NT2/D1 (cell line): ENCODE measurements at regions not wholly inside any gene's neighbourhood (a gene's known extent, or its start where the extent isn't known, plus 50 kb on each side); places are given as distances from the start of the nearest gene placed in this dataset.

ENCODE experiments used
- DNase-seq: peaks from one replicate; pipeline ENCODE4 v3.0.0-alpha.2; 2011; ENCODE audit warnings: low read depth, low spot score
- H3K27me3 ChIP-seq: 2 replicates; pipeline ENCODE4 v1.6.0; 2011; ENCODE audit warnings: mild to moderate bottlenecking; ENCODE audit not compliant: insufficient read length, insufficient read depth
- H3K36me3 ChIP-seq: 2 replicates; pipeline ENCODE4 v1.6.1; 2011; ENCODE audit warnings: mild to moderate bottlenecking, low read length, mixed read lengths; ENCODE audit not compliant: insufficient read depth, insufficient read length
- H3K4me1 ChIP-seq: 2 replicates; pipeline ENCODE4 v1.5.1; 2011; ENCODE audit not compliant: insufficient read depth, insufficient read length
- H3K4me3 ChIP-seq: 2 replicates; pipeline ENCODE4 v1.5.1; 2011; ENCODE audit warnings: low read depth; ENCODE audit not compliant: insufficient read length
- H3K9ac ChIP-seq: 2 replicates; pipeline ENCODE4 v1.6.0; 2011; ENCODE audit warnings: low read depth; ENCODE audit not compliant: insufficient read length
- H3K9me3 ChIP-seq: 2 replicates; pipeline ENCODE4 v1.5.1; 2011; ENCODE audit warnings: mild to moderate bottlenecking, low read length; ENCODE audit not compliant: insufficient read depth
- SUZ12 ChIP-seq: IDR thresholded peaks from 2 replicates; pipeline ENCODE4 v1.6.1; 2011; ENCODE audit not compliant: insufficient read length, insufficient read depth; ENCODE audit errors: extremely low read depth
- YY1 ChIP-seq: IDR thresholded peaks from 2 replicates; pipeline ENCODE4 v1.6.1; 2011; ENCODE audit not compliant: insufficient read length, insufficient read depth
- ZNF274 ChIP-seq: IDR thresholded peaks from 2 replicates; pipeline ENCODE4 v1.6.1; 2011; ENCODE audit warnings: mild to moderate bottlenecking, low read depth, low read length

GRCh38 chr18:68466672-68467071, 248.2 kb downstream of the TMX3 start:
- Histone ChIP-seq H3K4me1 (no peaks in the 10 kb centered on the region), H3K36me3 (no peaks in the 10 kb centered on the region), H3K9me3 (no peaks in the 10 kb centered on the region), H3K27me3 (no peaks in the 10 kb centered on the region), H3K9ac (no peak overlapping the region), H3K4me3 (no peak overlapping the region)
- TF ChIP-seq SUZ12 (no peak), YY1 (no peak), ZNF274 (no peak)
- DNase-seq: no peak

DNA sequence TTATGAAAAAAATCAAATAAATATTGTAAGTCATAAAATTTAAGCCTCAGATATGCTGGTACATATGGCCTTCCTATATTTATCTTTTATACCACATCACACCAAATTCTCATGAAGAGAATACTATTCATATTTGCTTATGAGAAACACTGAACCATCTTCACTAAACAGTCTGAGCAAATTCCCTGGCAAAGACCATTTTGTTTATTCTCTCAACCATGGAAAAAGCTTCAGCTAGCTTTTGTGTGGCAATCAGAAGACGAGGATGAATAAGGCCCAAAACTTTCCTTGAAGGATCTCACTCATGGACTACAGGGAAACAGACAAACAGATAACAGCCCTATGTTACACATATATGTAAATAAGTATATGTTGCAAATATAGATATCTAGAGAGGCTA, 252.1 kb downstream of the TMX3 start:
- no peak for DNase-seq
- H3K4me1 ChIP-seq: no peaks in the 10 kb centered on the region
- H3K9me3 ChIP-seq: no peaks in the 10 kb centered on the region
- no peak overlapping the region for H3K4me3 ChIP-seq
- H3K27me3 ChIP-seq: no peaks in the 10 kb centered on the region
- TF ChIP-seq YY1: no peak
- no peak for TF ChIP-seq SUZ12
- TF ChIP-seq ZNF274: no peak
- H3K36me3 ChIP-seq: no peaks in the 10 kb centered on the region
- H3K9ac ChIP-seq: no peak overlapping the region

DNA sequence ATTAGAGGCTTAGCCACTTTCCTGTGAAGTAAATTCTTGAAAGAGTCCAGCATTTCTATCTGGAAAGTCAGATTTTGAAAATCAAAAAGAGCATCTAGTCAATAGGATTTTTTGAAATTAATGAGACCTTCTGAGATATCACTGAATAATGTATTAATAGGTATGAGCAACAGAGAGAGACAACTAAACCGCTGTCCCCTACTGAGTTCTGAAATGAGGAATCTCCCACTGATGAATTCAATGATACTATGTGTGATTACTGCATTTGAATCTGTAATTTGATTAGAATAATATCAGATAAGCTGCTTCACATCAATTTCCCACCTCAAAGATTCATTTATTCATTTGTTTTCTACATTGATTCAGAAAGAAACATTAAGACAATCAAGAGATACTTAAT, 252.8 kb downstream of the TMX3 start:
- no peaks in the 10 kb centered on the region for H3K9me3 ChIP-seq
- H3K9ac ChIP-seq: no peak overlapping the region
- no peak overlapping the region for H3K4me3 ChIP-seq
- no peaks in the 10 kb centered on the region for H3K4me1 ChIP-seq
- TF ChIP-seq YY1: no peak
- TF ChIP-seq SUZ12: no peak
- no peak for TF ChIP-seq ZNF274
- DNase-seq: no peak
- no peaks in the 10 kb centered on the region for H3K36me3 ChIP-seq
- H3K27me3 ChIP-seq: no peaks in the 10 kb centered on the region

DNA sequence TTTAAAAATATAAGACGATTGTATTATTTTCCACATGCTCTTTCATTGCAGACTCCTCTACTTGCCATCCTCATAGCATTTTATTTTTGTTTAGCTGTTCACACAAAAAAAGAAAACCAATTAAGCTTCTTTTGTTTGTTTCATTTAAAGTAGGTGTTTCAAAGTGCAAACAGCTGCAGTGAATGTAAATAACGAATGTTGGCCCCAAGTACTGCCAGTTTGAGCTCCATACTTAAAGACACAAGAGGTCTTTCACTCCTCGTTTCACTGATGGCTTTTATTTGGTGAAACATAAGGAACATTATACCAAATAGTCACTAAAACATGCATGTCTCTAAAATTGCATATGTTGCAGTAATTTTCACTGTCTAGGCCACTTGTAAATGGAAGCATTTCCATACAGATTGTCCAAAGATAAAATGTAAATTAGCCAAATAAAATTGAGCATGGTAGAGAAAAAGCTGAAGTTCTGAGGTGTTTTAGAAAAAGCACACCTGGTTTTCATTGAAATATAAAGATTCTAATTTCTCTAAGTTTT, 253.4 kb downstream of the TMX3 start:
- Histone ChIP-seq H3K4me1 (no peaks in the 10 kb centered on the region), H3K9ac (no peak overlapping the region), H3K9me3 (no peaks in the 10 kb centered on the region), H3K36me3 (no peaks in the 10 kb centered on the region), H3K27me3 (no peaks in the 10 kb centered on the region), H3K4me3 (no peak overlapping the region)
- no peak for DNase-seq
- TF ChIP-seq ZNF274: no peak
- TF ChIP-seq YY1: no peak
- no peak for TF ChIP-seq SUZ12

DNA sequence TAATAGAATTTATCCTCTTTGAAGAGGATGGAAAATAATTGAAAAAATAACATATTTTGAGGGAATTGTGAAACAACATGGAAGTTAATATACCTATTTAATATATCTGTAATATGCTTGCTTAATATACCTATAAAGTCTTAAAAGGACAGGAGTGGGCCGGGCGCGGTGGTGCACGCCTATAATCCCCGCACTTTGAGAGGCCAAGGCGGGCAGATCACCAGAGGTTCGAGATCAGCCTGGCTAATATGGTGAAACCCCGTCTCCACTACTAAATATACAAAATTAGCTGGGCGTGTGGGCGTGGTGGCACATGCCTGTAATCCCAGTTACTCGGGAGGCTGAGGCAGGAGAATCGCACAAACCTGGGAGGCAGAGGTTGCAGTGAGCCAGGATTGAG, 254.9 kb downstream of the TMX3 start:
- Histone ChIP-seq H3K9me3 (no peaks in the 10 kb centered on the region), H3K9ac (no peak overlapping the region), H3K36me3 (no peaks in the 10 kb centered on the region), H3K4me3 (no peak overlapping the region), H3K4me1 (no peaks in the 10 kb centered on the region), H3K27me3 (no peaks in the 10 kb centered on the region)
- no peak for DNase-seq
- TF ChIP-seq SUZ12: no peak
- no peak for TF ChIP-seq YY1
- TF ChIP-seq ZNF274: no peak

GRCh38 chr18:68456985-68457384, 257.9 kb downstream of the TMX3 start:
- no peak for TF ChIP-seq ZNF274
- no peak for TF ChIP-seq SUZ12
- no peak for TF ChIP-seq YY1
- Histone ChIP-seq H3K36me3 (no peaks in the 10 kb centered on the region), H3K4me3 (no peak overlapping the region), H3K27me3 (no peaks in the 10 kb centered on the region), H3K4me1 (no peaks in the 10 kb centered on the region), H3K9me3 (no peaks in the 10 kb centered on the region), H3K9ac (no peak overlapping the region)
- DNase-seq: no peak

GRCh38 chr18:68455229-68455603, 259.7 kb downstream of the TMX3 start:
- no peaks in the 10 kb centered on the region for H3K27me3 ChIP-seq
- no peak overlapping the region for H3K9ac ChIP-seq
- H3K4me3 ChIP-seq: no peak overlapping the region

More at GRCh38 chr18:68455229-68455603, 259.7 kb downstream of the TMX3 start:
- DNase-seq: no peak
- H3K4me1 ChIP-seq: no peaks in the 10 kb centered on the region
- TF ChIP-seq SUZ12: no peak
- H3K36me3 ChIP-seq: no peaks in the 10 kb centered on the region
- H3K9me3 ChIP-seq: no peaks in the 10 kb centered on the region
